Non-pigmented ciliary epithelial cell (primary cell): ENCODE measurements at regions not wholly inside any gene's neighbourhood (a gene's known extent, or its start where the extent isn't known, plus 50 kb on each side); places are given as distances from the start of the nearest gene placed in this dataset.

Experiments used
- DNase-seq: peaks from one replicate; pipeline ENCODE4 v3.0.0-alpha.2; 2010; ENCODE audit warnings: low read depth

GRCh38 chrX:39984191-39984956, 113.4 kb downstream of the BCOR start:
- DNase-seq: peak; percentile 10

GRCh38 chrX:39985071-39985470, 112.7 kb downstream of the BCOR start:
- no peak for DNase-seq

DNA sequence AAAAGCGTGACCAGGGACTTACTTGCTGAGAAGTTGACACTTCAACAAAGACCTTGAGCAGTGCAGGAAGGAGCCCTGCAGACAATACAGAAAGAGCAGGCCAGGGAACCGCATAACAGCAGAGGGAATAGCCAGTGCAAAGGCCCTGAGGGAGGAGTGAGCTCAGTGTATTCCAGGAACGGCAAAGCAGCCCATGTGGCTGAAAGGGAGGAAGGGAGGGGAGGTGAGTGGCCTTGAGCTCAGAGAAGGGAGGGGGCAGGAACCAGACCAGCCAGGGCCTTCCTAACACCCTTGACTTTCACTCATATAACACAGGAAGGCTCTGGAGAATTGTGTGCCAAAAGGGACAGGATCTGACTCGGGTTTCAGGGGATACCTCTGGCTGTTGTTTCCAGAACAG, 112.2 kb downstream of the BCOR start:
- no peak for DNase-seq

- no peak for DNase-seq
Measured at GRCh38 chrX:39988496-39988895, 109.3 kb downstream of the BCOR start.

GRCh38 chrX:39990388-39990787, 107.4 kb downstream of the BCOR start:
- DNase-seq: no peak

DNA sequence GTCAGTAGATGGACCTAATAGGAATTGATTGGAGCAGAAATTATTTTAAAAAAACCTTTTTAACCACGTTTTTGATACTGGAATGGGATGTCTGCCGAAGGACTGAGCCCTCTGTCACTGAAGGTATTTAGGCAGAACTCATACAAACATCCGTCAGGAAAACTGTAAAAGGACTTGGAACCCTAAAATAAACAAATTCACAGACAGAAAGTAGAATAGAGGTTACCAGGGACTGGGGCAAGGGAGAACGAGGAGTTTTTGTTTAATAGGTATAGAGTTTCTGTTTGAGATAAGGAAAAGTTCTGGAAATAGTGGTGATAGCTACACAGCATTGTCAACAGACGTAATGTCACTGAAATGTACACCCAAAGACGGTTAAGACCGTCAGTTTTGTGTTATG, 105.5 kb downstream of the BCOR start:
- DNase-seq: no peak

DNA sequence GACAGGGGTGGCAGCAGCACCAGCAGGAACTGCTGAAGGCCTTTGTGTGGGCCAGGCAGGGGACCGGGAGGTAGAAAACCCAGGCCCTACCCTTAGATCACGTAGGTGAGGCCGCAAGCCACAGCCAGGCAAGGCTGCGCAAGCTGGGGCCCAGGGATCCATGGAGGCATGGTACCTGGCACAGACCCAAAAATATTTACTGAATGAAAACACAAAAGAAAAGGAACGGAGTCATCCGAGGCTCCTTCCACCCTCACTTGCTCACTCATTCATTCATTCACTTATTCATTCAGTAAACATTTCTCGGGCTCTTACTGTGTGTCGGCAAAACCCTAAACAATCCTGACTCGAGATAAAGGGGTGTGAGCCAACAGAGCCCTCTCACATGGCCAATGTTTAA, 102.3 kb downstream of the BCOR start:
- DNase-seq: no peak

DNA sequence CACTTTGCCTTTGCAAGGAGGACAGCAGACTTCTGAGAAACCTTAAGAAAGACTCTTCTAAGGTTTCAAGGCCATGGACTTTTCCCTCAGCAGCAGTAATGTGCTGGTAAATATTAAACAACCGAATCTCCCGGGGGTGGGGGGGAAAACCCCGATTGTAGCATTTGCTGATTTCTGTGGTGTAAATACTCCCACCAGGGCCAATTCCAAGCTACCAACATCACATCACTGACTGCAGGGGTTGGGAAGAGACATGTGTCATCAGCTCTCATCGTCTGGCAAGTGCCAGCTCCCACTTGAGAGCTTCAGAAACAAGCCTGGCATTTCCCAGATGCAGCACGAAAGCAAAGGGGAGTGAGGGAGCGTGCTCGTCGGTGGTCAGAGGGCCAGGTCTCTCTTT, 101.2 kb downstream of the BCOR start:
- DNase-seq: no peak

- DNase-seq: no peak
Measured at GRCh38 chrX:39998636-39999406, 98.9 kb downstream of the BCOR start.
